PC-9 (cell line): ENCODE measurements at regions not wholly inside any gene's neighbourhood (a gene's known extent, or its start where the extent isn't known, plus 50 kb on each side); places are given as distances from the start of the nearest gene placed in this dataset.

ENCODE experiments used
- CTCF ChIP-seq: fragments of 200-600 bp; sonication (generic); conservative IDR thresholded peaks from 2 replicates; pipeline ENCODE4 v1.6.1; 2017; ENCODE audit warnings: mixed run types, antibody characterized with exemption, mild to moderate bottlenecking, moderate library complexity
- EZH2 ChIP-seq: fragments of 200-600 bp; sonication (generic); IDR thresholded peaks from 2 replicates; pipeline ENCODE4 v1.8.0; 2017; ENCODE audit warnings: antibody characterized with exemption, low read depth

- TF ChIP-seq CTCF: no peak
- no peak for TF ChIP-seq EZH2
Observed at GRCh38 chr6:170013815-170014214, 262.4 kb downstream of the ERMARD start.
